A673 (cell line): ENCODE measurements at regions not wholly inside any gene's neighbourhood (a gene's known extent, or its start where the extent isn't known, plus 50 kb on each side); places are given as distances from the start of the nearest gene placed in this dataset.

Experiments
- BruUV-seq: library from RNA; stranded (reverse); fragments of 400-500 nt; replicated peaks from 2 replicates; lab custom pipeline; 2021; lab: Mats Ljungman, UMichigan
- CTCF ChIA-PET: fragments of 300-600 bp; sonication (Branson Sonifier 250); formaldehyde crosslinking; loops from one replicate; lab custom pipeline; 2022; ENCODE audit warnings: antibody characterized with exemption; lab: Charles Lee
- POLR2A ChIA-PET: fragments of 300-600 bp; sonication (Branson Sonifier 250); formaldehyde crosslinking; loops from one replicate; lab custom pipeline; 2022; ENCODE audit warnings: antibody characterized with exemption; ENCODE audit not compliant: low non-redundant PET; lab: Charles Lee
- DNase-seq: peaks from one replicate; pipeline ENCODE4 v3.0.0-alpha.2; 2015; ENCODE audit warnings: low spot score
- H3K27ac ChIP-seq: fragments of 200-600 bp; sonication (generic); 2 replicates; pipeline ENCODE4 v1.5.1; 2016; ENCODE audit warnings: mixed run types, low read depth, mild to moderate bottlenecking, mixed read lengths, antibody characterized with exemption, low read length; ENCODE audit not compliant: poor library complexity, severe bottlenecking
- H3K27me3 ChIP-seq: fragments of 200-600 bp; sonication (generic); replicated peaks from 2 replicates; pipeline ENCODE4 v1.6.1; 2017; ENCODE audit warnings: mixed run types, low read depth, mild to moderate bottlenecking, mixed read lengths, antibody characterized with exemption, low read length; ENCODE audit not compliant: insufficient read depth, poor library complexity
- H3K36me3 ChIP-seq: fragments of 200-600 bp; sonication (generic); 2 replicates; pipeline ENCODE4 v1.6.1; 2016; ENCODE audit warnings: mixed run types, mild to moderate bottlenecking, mixed read lengths, antibody characterized with exemption, low read length; ENCODE audit not compliant: insufficient read depth, poor library complexity, severe bottlenecking
- H3K4me1 ChIP-seq: fragments of 200-600 bp; sonication (generic); 2 replicates; pipeline ENCODE4 v1.6.1; 2017; ENCODE audit warnings: mixed run types, mild to moderate bottlenecking, mixed read lengths, antibody characterized with exemption, low read length; ENCODE audit not compliant: insufficient read depth, poor library complexity, severe bottlenecking
- H3K4me3 ChIP-seq: fragments of 200-600 bp; sonication (generic); 2 replicates; pipeline ENCODE4 v1.5.1; 2016; ENCODE audit warnings: low read depth, mixed run types, mild to moderate bottlenecking, mixed read lengths, low read length; ENCODE audit not compliant: poor library complexity, severe bottlenecking
- H3K9me3 ChIP-seq: fragments of 200-600 bp; sonication (generic); 2 replicates; pipeline ENCODE4 v1.6.1; 2016; ENCODE audit warnings: mixed run types, low read depth, mild to moderate bottlenecking, mixed read lengths, antibody characterized with exemption, low read length; ENCODE audit not compliant: poor library complexity, severe bottlenecking
- CTCF ChIP-seq: fragments of 300-800, 200-600 bp; sonication (generic); conservative IDR thresholded peaks from 2 replicates; pipeline ENCODE4 v1.5.1; 2017; ENCODE audit warnings: low read depth, mild to moderate bottlenecking, antibody characterized with exemption, low read length, moderate library complexity, mixed read lengths
- EZH2 ChIP-seq: fragments of 200-600 bp; sonication (generic); IDR thresholded peaks from 2 replicates; pipeline ENCODE4 v1.6.1; 2017; ENCODE audit warnings: borderline replicate concordance, low read depth, mild to moderate bottlenecking, mixed read lengths, antibody characterized with exemption, low read length; ENCODE audit not compliant: poor library complexity, severe bottlenecking
- intact Hi-C: fragments of 100-400 bp; cut with micrococcal nuclease; formaldehyde crosslinking; loops from one replicate; pipeline ENCODE4 v1.10.0; 2022; ENCODE audit not compliant: unreplicated experiment

GRCh38 chr1:229835226-229835625, 209.2 kb downstream of the URB2 start:
- no peak overlapping the region for H3K4me3 ChIP-seq
- DNase-seq = no peak
- no peaks in the 10 kb centered on the region for H3K4me1 ChIP-seq
- no TSS peak for BruUV-seq
- ChIA-PET CTCF (interaction anchor here (1.2 kb wide), 1 partner anchor 14 kb away, joined by 3 read pairs; no protein-coding TSS in a partner anchor), POLR2A (no interaction called here)
- no peaks in the 10 kb centered on the region for H3K36me3 ChIP-seq
- H3K27ac ChIP-seq = no peak overlapping the region
- TF ChIP-seq CTCF = no peak
- TF ChIP-seq EZH2 = no peak
- no peaks in the 10 kb centered on the region for H3K9me3 ChIP-seq
- intact Hi-C loops = no loop called here
- H3K27me3 ChIP-seq = no peaks in the 10 kb centered on the region

GRCh38 chr1:229836324-229836723, 210.3 kb downstream of the URB2 start:
- no TSS peak for BruUV-seq
- Histone ChIP-seq H3K9me3 (no peaks in the 10 kb centered on the region), H3K4me1 (no peaks in the 10 kb centered on the region), H3K27me3 (no peaks in the 10 kb centered on the region), H3K4me3 (no peak overlapping the region), H3K36me3 (no peaks in the 10 kb centered on the region), H3K27ac (no peak overlapping the region)
- intact Hi-C loops = no loop called here
- TF ChIP-seq EZH2 (no peak), CTCF (no peak)
- ChIA-PET CTCF (interaction anchor here (0.6 to 1.2 kb wide), 2 partner anchors 13 to 42 kb away, joined by 3 read pairs; no protein-coding TSS in a partner anchor), POLR2A (no interaction called here)
- no peak for DNase-seq

- no peak overlapping the region for H3K27ac ChIP-seq
- no peak overlapping the region for H3K4me3 ChIP-seq
- H3K9me3 ChIP-seq = no peaks in the 10 kb centered on the region
- no peaks in the 10 kb centered on the region for H3K36me3 ChIP-seq
- ChIA-PET POLR2A (no interaction called here), CTCF (no interaction called here)
- TF ChIP-seq CTCF = no peak
- no peak for TF ChIP-seq EZH2
- intact Hi-C loops = no loop called here
- no TSS peak for BruUV-seq
- DNase-seq = no peak
- no peaks in the 10 kb centered on the region for H3K27me3 ChIP-seq
- no peaks in the 10 kb centered on the region for H3K4me1 ChIP-seq
Observed at GRCh38 chr1:229838204-229838603, 212.2 kb downstream of the URB2 start.
